HEK293 (cell line): ENCODE measurements at regions not wholly inside any gene's neighbourhood (a gene's known extent, or its start where the extent isn't known, plus 50 kb on each side); places are given as distances from the start of the nearest gene placed in this dataset.

Source experiments
- CTCF ChIA-PET: fragments of 350-600 bp; formaldehyde crosslinking; extraction: SDS; loops from one replicate; lab custom pipeline; 2021; ENCODE audit warnings: antibody characterized with exemption; lab: Yijun Ruan, JAX
- POLR2A ChIA-PET: fragments of 300-600 bp; formaldehyde crosslinking; extraction: SDS; loops from one replicate; lab custom pipeline; 2020; ENCODE audit warnings: antibody characterized with exemption, inconsistent platforms; lab: Yijun Ruan, JAX
- H3K27ac ChIP-seq: fragments of 200-500 bp; sonication (Bioruptor generic); 2 replicates; pipeline ENCODE4 v1.5.1; 2014; ENCODE audit warnings: low read depth, low read length, control low read depth, inconsistent platforms; ENCODE audit errors: extremely low read depth
- H3K36me3 ChIP-seq, 2 experiments: fragments of 200-500 bp in 1 of 2; sonication (Bioruptor generic) in 1 of 2; 1 replicate in 1 of 2; 2 replicates in 1 of 2; pipeline ENCODE4 v1.5.1; 2014 to 2017; ENCODE audit warnings: inconsistent platforms in 2 of 2, low read length in 2 of 2; ENCODE audit not compliant: control insufficient read depth in 2 of 2, insufficient read depth in 1 of 2
- H3K4me1 ChIP-seq: fragments of 200-500 bp; sonication (Bioruptor generic); 2 replicates; pipeline ENCODE4 v1.5.1; 2014; ENCODE audit warnings: mild to moderate bottlenecking, low read length, inconsistent platforms; ENCODE audit not compliant: control insufficient read depth, insufficient read depth
- H3K4me3 ChIP-seq: 2 replicates; pipeline ENCODE4 v1.5.1; 2011; ENCODE audit warnings: low read depth, mild to moderate bottlenecking, control low read depth, low read length, moderate library complexity
- H3K9me3 ChIP-seq: fragments of 200-500 bp; sonication (Bioruptor generic); 2 replicates; pipeline ENCODE4 v1.5.1; 2014; ENCODE audit warnings: low read depth, low read length, inconsistent platforms; ENCODE audit not compliant: control insufficient read depth, insufficient read depth
- FEZF1 ChIP-seq: fragments of 450-650 bp; formaldehyde crosslinking; IDR thresholded peaks from 2 replicates; pipeline ENCODE4 v1.5.1; 2016; ENCODE audit warnings: missing biosample characterization, missing genetic modification characterization
- GFI1B ChIP-seq: fragments of 450-650 bp; formaldehyde crosslinking; IDR thresholded peaks from 2 replicates; pipeline ENCODE4 v1.5.1; 2016; ENCODE audit warnings: missing biosample characterization, missing genetic modification characterization

- H3K27ac ChIP-seq: no peak overlapping the region
- CTCF ChIA-PET: no interaction called here
- no peaks in the 10 kb centered on the region for H3K9me3 ChIP-seq
- POLR2A ChIA-PET: no interaction called here
- H3K36me3 ChIP-seq: no peaks in the 10 kb centered on the region
- H3K4me3 ChIP-seq: no peak overlapping the region
- H3K4me1 ChIP-seq: no peaks in the 10 kb centered on the region
- TF ChIP-seq FEZF1: no peak
Observed at GRCh38 chrX:151336809-151337208, 60.2 kb upstream of the VMA21 start.

GRCh38 chrX:151346931-151347543 lies 50.0 kb upstream of the VMA21 start:
- ChIA-PET POLR2A (no interaction called here), CTCF (interaction anchor here (0.6 kb wide), 1 partner anchor 178 kb away, joined by 3 read pairs; no protein-coding TSS in a partner anchor)
- Histone ChIP-seq H3K27ac (no peak overlapping the region), H3K4me1 (no peaks in the 10 kb centered on the region), H3K4me3 (no peak overlapping the region), H3K36me3 (no peaks in the 10 kb centered on the region), H3K9me3 (no peaks in the 10 kb centered on the region; the same call in 1 of the 2 replicates)
- no peak for TF ChIP-seq GFI1B (tag by site-specific recombination)
